ENCODE measurements at regions not wholly inside any gene's neighbourhood (a gene's known extent, or its start where the extent isn't known, plus 50 kb on each side); places are given as distances from the start of the nearest gene placed in this dataset.
"Not testable (repeated sequence)": the region's sequence is repeated elsewhere in the genome, so short reads cannot be mapped to it uniquely, and the experiment has no call there.

- not testable (repeated sequence) for DNase-seq
Measured at GRCh38 chr16:88271776-88272175, 111.0 kb upstream of the ZNF469 start.

- not testable (repeated sequence) for DNase-seq
Measured at GRCh38 chr16:88272437-88272836, 110.3 kb upstream of the ZNF469 start.

- DNase-seq = not testable (repeated sequence)
Measured at GRCh38 chr16:88274126-88274750, 108.5 kb upstream of the ZNF469 start.

- no peak for DNase-seq
Measured at GRCh38 chr16:88274847-88275246, 107.9 kb upstream of the ZNF469 start.

- not testable (repeated sequence) for DNase-seq
Measured at GRCh38 chr16:88275336-88276122, 107.2 kb upstream of the ZNF469 start.

- DNase-seq = not testable (repeated sequence)
Measured at GRCh38 chr16:88276123-88276588, 106.6 kb upstream of the ZNF469 start.

GRCh38 chr16:88276591-88276990 is 106.2 kb upstream of the ZNF469 start:
- DNase-seq = no peak

- no peak for DNase-seq
Measured at GRCh38 chr16:88279998-88280397, 102.8 kb upstream of the ZNF469 start.

GRCh38 chr16:88281858-88282563 is 100.7 kb upstream of the ZNF469 start:
- no peak for DNase-seq

- no peak for DNase-seq
Measured at GRCh38 chr16:88282564-88283395, 100.0 kb upstream of the ZNF469 start.

- DNase-seq = no peak
Measured at GRCh38 chr16:88283596-88283995, 99.2 kb upstream of the ZNF469 start.

GRCh38 chr16:88284101-88284500 is 98.7 kb upstream of the ZNF469 start:
- no peak for DNase-seq

GRCh38 chr16:88284626-88285513 is 97.9 kb upstream of the ZNF469 start:
- no peak for DNase-seq

GRCh38 chr16:88285514-88285822 is 97.3 kb upstream of the ZNF469 start:
- DNase-seq = no peak

GRCh38 chr16:88286301-88286923 is 96.3 kb upstream of the ZNF469 start:
- DNase-seq = no peak

- DNase-seq = peak in 1 of 2 donors; percentile 55
Measured at GRCh38 chr16:88287219-88287618, 95.5 kb upstream of the ZNF469 start.

- no peak for DNase-seq
Measured at GRCh38 chr16:88288303-88288702, 94.5 kb upstream of the ZNF469 start.

- no peak for DNase-seq
Measured at GRCh38 chr16:88289001-88289400, 93.8 kb upstream of the ZNF469 start.

GRCh38 chr16:88289561-88289960 is 93.2 kb upstream of the ZNF469 start:
- DNase-seq = no peak

- DNase-seq = no peak
Measured at GRCh38 chr16:88289968-88290401, 92.8 kb upstream of the ZNF469 start.
